Activated CD8-positive, alpha-beta memory T cell treated with anti-CD3 and anti-CD28 coated beads, Interleukin-2, amount 50 U/mL, for 24 hours (primary cell): ENCODE measurements at regions not wholly inside any gene's neighbourhood (a gene's known extent, or its start where the extent isn't known, plus 50 kb on each side); places are given as distances from the start of the nearest gene placed in this dataset.

ENCODE experiments used
- DNase-seq: peaks from one replicate; pipeline ENCODE4 v3.0.0-alpha.2; 2020; ENCODE audit errors: extremely low read depth

- no peak for DNase-seq
These were observed 62.2 kb upstream of the RNF38 start for GRCh38 chr9:36462245-36462644.

GRCh38 chr9:36461323-36461722 is 61.3 kb upstream of the RNF38 start:
- DNase-seq = no peak

DNA sequence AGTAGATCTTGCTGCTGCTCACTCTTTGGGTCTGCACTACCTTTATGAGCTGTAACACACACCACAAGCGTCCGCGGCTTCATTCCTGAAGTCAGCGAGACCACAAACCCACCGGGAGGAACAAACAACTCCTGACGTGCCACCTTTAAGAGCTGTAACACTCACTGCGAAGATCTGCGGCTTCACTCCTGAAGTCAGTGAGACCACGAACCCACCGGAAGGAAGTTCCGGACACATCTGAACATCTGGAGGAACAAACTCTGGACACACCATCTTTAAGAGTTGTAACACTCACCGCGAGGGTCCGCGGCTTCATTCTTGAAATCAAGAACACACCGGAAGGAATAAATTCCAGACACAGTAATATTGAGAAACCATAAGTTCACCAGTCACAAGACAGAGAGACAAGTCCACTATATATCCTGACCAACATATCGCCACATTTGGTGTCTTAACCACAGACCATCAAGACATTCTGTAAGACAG is 58.4 kb upstream of the RNF38 start:
- DNase-seq = peak; percentile 46

GRCh38 chr9:36457836-36458429 is 57.9 kb upstream of the RNF38 start:
- no peak for DNase-seq

GRCh38 chr9:36456480-36457065 is 56.5 kb upstream of the RNF38 start:
- no peak for DNase-seq

GRCh38 chr9:36451949-36452348 is 51.9 kb upstream of the RNF38 start:
- no peak for DNase-seq

DNA sequence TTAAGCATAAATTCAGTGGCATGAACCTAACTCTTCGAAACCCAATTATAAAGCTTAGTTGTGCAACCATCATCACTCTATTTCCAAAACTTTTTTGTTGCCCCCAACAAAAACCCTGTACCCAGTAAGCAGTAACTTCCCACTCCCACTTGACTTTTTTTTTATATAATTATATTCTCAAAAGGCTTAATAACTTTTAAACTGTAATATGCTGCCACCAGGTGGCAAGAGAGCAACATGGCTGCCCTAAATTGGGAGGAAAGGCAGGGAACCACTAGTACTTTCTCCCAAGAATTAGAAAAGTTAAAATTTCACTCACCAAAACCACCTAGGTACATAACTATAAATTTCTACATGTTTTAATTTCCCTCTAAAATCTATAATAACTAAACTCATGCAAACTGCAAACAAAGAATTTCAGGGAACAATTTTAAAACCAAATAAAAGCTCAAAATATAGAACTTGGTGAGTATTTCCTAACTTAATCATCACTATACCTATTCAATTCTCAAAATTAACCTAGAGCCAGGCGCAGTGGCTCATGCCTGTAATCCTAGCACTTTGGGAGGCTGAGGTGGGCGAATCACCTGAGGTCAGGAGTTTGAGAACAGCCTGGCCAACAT is 50.2 kb upstream of the RNF38 start:
- DNase-seq = no peak
